Mesendoderm (in vitro differentiated cells): ENCODE measurements at regions not wholly inside any gene's neighbourhood (a gene's known extent, or its start where the extent isn't known, plus 50 kb on each side); places are given as distances from the start of the nearest gene placed in this dataset.
A peak's percentile ranks its signal among the peaks of the same experiment; 100 is the strongest.

Experiments used
- DNase-seq: peaks from one replicate; pipeline ENCODE4 v3.0.0; 2013
- H2AK5ac ChIP-seq: 2 replicates; pipeline ENCODE4 v1.6.1; 2013; ENCODE audit warnings: low read length, inconsistent platforms
- H2BK120ac ChIP-seq: 2 replicates; pipeline ENCODE4 v1.6.1; 2013; ENCODE audit warnings: low read depth, mild to moderate bottlenecking, low read length, moderate library complexity, mixed read lengths
- H2BK15ac ChIP-seq: replicated peaks from 2 replicates; pipeline ENCODE4 v1.6.1; 2013; ENCODE audit warnings: low read depth, mild to moderate bottlenecking, moderate library complexity
- H2BK5ac ChIP-seq: 2 replicates; pipeline ENCODE4 v1.6.1; 2013; ENCODE audit warnings: low read length, inconsistent platforms
- H3K18ac ChIP-seq: 2 replicates; pipeline ENCODE4 v1.6.1; 2013; ENCODE audit warnings: mild to moderate bottlenecking, low read length, mixed read lengths
- H3K23ac ChIP-seq: one replicate; pipeline ENCODE4 v1.6.1; 2013; ENCODE audit warnings: low read length
- H3K27ac ChIP-seq: 2 replicates; pipeline ENCODE4 v1.5.1; 2013; ENCODE audit warnings: low read depth, mild to moderate bottlenecking, inconsistent platforms, low read length, moderate library complexity
- H3K27me3 ChIP-seq: 2 replicates; pipeline ENCODE4 v1.6.1; 2013; ENCODE audit warnings: low read length, control low read depth, mild to moderate bottlenecking, inconsistent platforms; ENCODE audit not compliant: insufficient read depth, poor library complexity
- H3K36me3 ChIP-seq: 2 replicates; pipeline ENCODE4 v1.6.1; 2013; ENCODE audit warnings: low read length, inconsistent platforms; ENCODE audit not compliant: control insufficient read depth, insufficient read depth
- H3K4ac ChIP-seq: one replicate; pipeline ENCODE4 v1.6.1; 2013; ENCODE audit warnings: low read depth, mild to moderate bottlenecking, low read length, moderate library complexity
- H3K4me1 ChIP-seq: 2 replicates; pipeline ENCODE4 v1.6.1; 2013; ENCODE audit warnings: low read depth, low read length, inconsistent platforms; ENCODE audit not compliant: control insufficient read depth
- H3K4me2 ChIP-seq: 2 replicates; pipeline ENCODE4 v1.6.1; 2013; ENCODE audit warnings: low read length
- H3K4me3 ChIP-seq: 2 replicates; pipeline ENCODE4 v1.5.1; 2013; ENCODE audit warnings: mild to moderate bottlenecking, low read length
- H3K56ac ChIP-seq: one replicate; pipeline ENCODE4 v1.6.1; 2013; ENCODE audit warnings: low read length
- H3K79me1 ChIP-seq: 2 replicates; pipeline ENCODE4 v1.6.1; 2013; ENCODE audit warnings: low read length, inconsistent platforms
- H3K79me2 ChIP-seq: 2 replicates; pipeline ENCODE4 v1.6.1; 2013; ENCODE audit warnings: mild to moderate bottlenecking, low read length; ENCODE audit not compliant: control insufficient read depth, insufficient read depth
- H3K9ac ChIP-seq: 2 replicates; pipeline ENCODE4 v1.6.1; 2013; ENCODE audit warnings: low read length, inconsistent platforms
- H4K5ac ChIP-seq: one replicate; pipeline ENCODE4 v1.6.1; 2013; ENCODE audit warnings: low read length
- H4K8ac ChIP-seq: one replicate; pipeline ENCODE4 v1.6.1; 2013; ENCODE audit warnings: low read depth, mild to moderate bottlenecking, control low read depth, low read length, moderate library complexity
- WGBS: extraction: QIAGEN DNeasy Blood & Tissue Kit; methylation state at CpG from one replicate; pipeline ENCODE4 v1.1.7; 2013; ENCODE audit warnings: low lambda C conversion rate, missing lambda C conversion rate; ENCODE audit not compliant: insufficient coverage; ENCODE audit errors: extremely low coverage; 5-methylcytosine and 5-hydroxymethylcytosine counted together

DNA sequence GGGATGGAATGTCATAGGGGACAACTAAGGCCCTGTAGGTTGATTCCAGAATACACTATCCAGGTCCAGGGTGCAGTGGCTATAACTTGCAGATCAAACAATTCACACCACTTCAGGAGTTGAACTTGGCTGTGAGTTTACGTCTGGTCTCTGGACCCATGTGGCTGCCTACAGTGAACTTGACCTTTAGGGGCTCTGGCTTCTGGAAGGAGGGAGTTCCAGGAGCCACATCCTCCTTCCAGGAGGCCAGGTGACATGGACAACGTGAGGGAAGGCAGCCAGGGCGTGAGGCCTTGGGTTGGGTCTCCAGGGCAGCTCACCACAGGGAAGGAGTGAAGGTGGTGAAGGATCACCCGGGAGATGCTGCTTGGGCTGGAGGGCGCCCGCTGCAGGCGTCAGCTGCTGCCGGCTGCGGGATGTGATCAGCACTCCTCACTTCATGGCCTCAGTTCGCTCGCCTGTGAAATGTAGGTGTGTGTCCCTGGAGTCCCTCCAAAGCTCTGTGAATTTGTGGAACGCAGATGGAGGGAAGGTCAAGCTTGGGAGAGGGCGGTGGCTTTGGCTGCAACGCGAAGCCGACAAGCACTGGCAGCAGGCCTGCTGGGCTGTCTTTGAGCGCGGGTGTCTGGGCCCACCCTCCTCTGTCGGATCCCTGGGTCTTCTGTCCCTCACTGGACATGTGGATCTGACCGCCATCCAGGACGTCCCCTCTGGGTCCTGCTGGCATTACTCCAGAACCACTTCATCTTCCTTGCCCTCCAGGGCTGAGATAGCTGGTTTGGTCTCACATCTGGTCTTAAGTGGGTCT is 146.5 kb downstream of the GLI2 start:
- Histone ChIP-seq H3K79me1 (peaks cover 19% of the 10 kb centered on the region), H3K79me2 (peaks cover 2% of the 10 kb centered on the region), H3K4ac (no peak overlapping the region), H3K56ac (no peak overlapping the region), H3K18ac (no peak overlapping the region), H2AK5ac (no peak overlapping the region), H3K4me2 (no peak overlapping the region), H3K27me3 (no peaks in the 10 kb centered on the region), H3K4me1 (no peaks in the 10 kb centered on the region), H3K23ac (no peak overlapping the region), H2BK15ac (no peak overlapping the region), H2BK5ac (no peak overlapping the region), H2BK120ac (no peak overlapping the region), H4K5ac (no peak overlapping the region), H3K4me3 (no peak overlapping the region), H3K36me3 (no peaks in the 10 kb centered on the region), H3K9ac (no peak overlapping the region), H4K8ac (no peak overlapping the region), H3K27ac (no peak overlapping the region)
- no CpG with 5 or more reads among the region's 21 CpGs for WGBS
- DNase-seq, result no peak

DNA sequence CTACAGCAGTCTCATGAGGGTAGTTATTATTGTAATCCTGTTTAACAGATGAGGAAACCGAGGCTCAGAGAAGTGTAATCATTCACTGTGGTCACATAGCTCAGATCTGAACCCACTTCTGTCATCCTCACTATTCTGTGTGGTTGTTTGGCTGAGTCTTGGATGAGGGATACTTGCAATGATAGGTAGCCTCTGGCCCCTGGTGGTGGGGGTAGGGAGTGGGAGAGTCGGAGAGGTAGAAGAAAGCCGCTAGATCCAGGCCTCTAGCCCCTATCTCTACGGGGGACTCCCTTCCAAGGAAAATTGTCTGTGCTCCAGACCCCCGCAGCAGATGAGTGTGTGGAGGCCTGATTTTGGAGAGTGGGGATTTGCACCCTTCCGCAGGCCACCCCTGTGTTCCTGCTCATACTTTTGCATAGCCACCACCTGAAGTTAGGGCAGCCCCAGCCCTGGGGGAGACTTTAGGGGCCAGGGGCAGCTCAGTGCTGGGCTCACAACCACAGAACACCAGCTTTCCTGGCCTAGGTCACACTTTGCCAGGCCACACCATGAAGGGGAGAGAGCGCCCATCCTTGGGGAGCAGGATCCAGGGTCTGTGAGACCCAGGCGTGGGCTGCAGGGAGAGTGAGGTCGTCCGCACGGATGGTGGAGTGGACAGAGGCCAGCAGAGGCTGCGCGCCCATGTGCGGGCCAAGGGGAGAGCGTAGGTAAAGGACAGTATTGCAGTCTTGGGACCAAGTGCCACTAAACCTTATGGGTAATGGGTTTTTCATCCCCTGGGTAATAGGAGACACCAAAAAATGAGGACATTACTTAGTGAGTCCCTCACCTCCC is 148.2 kb downstream of the GLI2 start:
- DNase-seq, result peak; percentile 61
- H3K36me3 ChIP-seq, result no peaks in the 10 kb centered on the region
- no peak overlapping the region for H2AK5ac ChIP-seq
- H2BK120ac ChIP-seq, result no peak overlapping the region
- no peak overlapping the region for H4K8ac ChIP-seq
- peak overlapping the region; percentile 50 for H3K23ac ChIP-seq
- H3K9ac ChIP-seq, result no peak overlapping the region
- H2BK5ac ChIP-seq, result no peak overlapping the region
- H3K27ac ChIP-seq, result no peak overlapping the region
- no peak overlapping the region for H3K4me2 ChIP-seq
- H3K56ac ChIP-seq, result no peak overlapping the region
- H3K18ac ChIP-seq, result no peak overlapping the region
- H3K4me1 ChIP-seq, result no peaks in the 10 kb centered on the region
- peaks cover 18% of the 10 kb centered on the region for H3K79me1 ChIP-seq
- no CpG with 5 or more reads among the region's 15 CpGs for WGBS
- H2BK15ac ChIP-seq, result no peak overlapping the region
- no peaks in the 10 kb centered on the region for H3K27me3 ChIP-seq
- H3K4ac ChIP-seq, result no peak overlapping the region
- peaks cover 2% of the 10 kb centered on the region for H3K79me2 ChIP-seq
- no peak overlapping the region for H4K5ac ChIP-seq
- H3K4me3 ChIP-seq, result no peak overlapping the region

DNA sequence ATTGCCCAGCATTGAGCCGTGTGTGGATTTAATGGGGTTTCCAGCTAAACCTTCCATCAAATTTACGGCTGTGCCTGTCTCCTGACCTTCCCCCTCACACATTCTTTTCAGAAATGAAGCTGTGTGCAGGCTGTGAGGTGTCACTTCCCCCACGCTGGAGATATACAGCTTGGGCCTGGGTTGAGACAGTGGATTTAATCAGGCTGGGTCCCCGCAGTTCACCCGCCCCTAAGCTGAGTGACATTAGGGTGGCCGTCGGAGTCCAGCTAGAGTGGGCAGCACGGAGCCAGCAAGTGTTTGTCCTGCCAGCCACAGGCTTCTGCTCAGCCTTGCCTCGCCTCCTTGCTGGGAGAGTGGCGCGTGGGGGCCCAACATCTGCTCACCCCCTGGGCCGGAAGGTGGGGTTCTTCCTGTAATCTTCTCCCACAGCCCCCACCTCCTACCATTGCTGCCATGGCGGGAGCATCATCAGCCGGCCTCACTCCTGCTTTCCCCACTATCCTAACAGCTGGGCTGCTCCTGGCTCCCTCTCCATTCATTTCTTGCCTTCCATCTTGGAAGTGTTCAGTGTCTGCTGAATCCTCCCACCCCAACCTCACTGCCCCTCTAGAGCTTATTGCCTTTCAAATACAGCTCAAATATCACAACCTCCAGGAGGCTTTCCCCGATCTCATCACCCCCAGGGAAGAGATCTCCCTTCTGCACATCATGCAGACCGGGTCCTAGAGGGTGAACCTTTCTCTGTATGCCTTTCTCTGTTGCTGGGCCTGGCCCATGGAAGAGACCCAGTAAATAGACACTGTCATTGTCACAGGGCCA is 149.0 kb downstream of the GLI2 start:
- WGBS, result no CpG with 5 or more reads among the region's 16 CpGs
- no peak overlapping the region for H3K9ac ChIP-seq

DNA sequence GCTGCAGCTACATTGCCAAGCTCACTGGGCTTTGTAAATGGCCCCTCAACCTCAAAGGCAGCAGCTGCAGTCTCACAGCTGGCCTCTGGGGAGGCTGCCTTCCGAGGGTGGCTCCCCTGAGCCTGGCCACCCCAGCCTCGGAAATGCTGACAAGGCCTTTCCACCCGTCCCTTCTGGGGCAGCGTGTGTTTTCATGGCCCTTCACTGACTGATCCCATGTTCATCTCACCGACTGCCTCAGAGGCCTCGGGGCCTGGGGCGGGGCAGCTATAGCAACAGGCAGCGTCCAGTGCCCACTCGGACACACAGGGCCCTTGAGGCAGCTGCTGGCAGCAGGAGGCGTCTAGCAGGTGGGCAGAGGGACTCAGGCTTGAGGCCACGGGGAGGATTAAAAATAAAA is 149.7 kb downstream of the GLI2 start:
- Histone ChIP-seq H4K5ac (no peak overlapping the region), H3K27me3 (no peaks in the 10 kb centered on the region), H2BK5ac (no peak overlapping the region), H3K79me2 (peaks cover 4% of the 10 kb centered on the region), H3K4me3 (no peak overlapping the region), H3K4me1 (no peaks in the 10 kb centered on the region), H3K56ac (no peak overlapping the region), H3K27ac (no peak overlapping the region), H3K9ac (no peak overlapping the region), H3K79me1 (peaks cover 16% of the 10 kb centered on the region), H3K4me2 (no peak overlapping the region), H3K23ac (no peak overlapping the region), H2AK5ac (no peak overlapping the region), H3K18ac (no peak overlapping the region), H2BK120ac (no peak overlapping the region), H2BK15ac (no peak overlapping the region), H3K36me3 (no peaks in the 10 kb centered on the region), H3K4ac (no peak overlapping the region), H4K8ac (no peak overlapping the region)
- no CpG with 5 or more reads among the region's 11 CpGs for WGBS
- DNase-seq, result no peak

More for the DNA sequence above, 149.0 kb downstream of the GLI2 start:
- no peak overlapping the region for H3K56ac ChIP-seq
- H2BK15ac ChIP-seq, result no peak overlapping the region
- peaks cover 15% of the 10 kb centered on the region for H3K79me1 ChIP-seq
- H4K8ac ChIP-seq, result no peak overlapping the region
- H3K18ac ChIP-seq, result no peak overlapping the region
- no peak overlapping the region for H3K23ac ChIP-seq
- H3K27me3 ChIP-seq, result no peaks in the 10 kb centered on the region
- H3K4me1 ChIP-seq, result no peaks in the 10 kb centered on the region
- no peaks in the 10 kb centered on the region for H3K36me3 ChIP-seq
- no peak overlapping the region for H3K4me2 ChIP-seq
- no peak overlapping the region for H3K4ac ChIP-seq
- peaks cover 4% of the 10 kb centered on the region for H3K79me2 ChIP-seq
- H3K27ac ChIP-seq, result no peak overlapping the region
- no peak for DNase-seq
- no peak overlapping the region for H3K4me3 ChIP-seq
- no peak overlapping the region for H4K5ac ChIP-seq
- H2AK5ac ChIP-seq, result no peak overlapping the region
- no peak overlapping the region for H2BK5ac ChIP-seq
- no peak overlapping the region for H2BK120ac ChIP-seq

DNA sequence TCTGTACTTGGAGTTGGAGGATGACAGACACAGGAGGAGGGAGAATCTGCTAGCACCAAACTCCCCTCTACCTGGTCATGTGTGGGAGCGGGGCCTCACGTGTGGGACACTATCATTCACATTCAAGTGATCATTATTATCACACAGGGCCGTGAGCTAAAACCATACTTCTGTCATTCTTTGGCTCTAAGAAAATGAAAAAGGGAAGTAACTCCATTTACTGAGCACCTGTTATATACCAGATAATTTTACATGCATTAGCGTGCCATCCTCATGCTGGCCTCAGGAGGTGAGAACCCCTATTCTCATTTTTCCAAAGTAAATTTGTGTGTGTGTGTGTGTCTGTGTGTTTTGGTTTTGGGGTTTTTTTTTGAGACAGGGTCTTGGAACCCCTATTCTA is 150.1 kb downstream of the GLI2 start:
- H3K4me2 ChIP-seq, result no peak overlapping the region
- no peak overlapping the region for H2BK5ac ChIP-seq
- H3K36me3 ChIP-seq, result no peaks in the 10 kb centered on the region
- H3K4me1 ChIP-seq, result no peaks in the 10 kb centered on the region
- DNase-seq, result no peak
- H2BK120ac ChIP-seq, result no peak overlapping the region
- H3K4ac ChIP-seq, result no peak overlapping the region
- H3K27me3 ChIP-seq, result no peaks in the 10 kb centered on the region
- no peak overlapping the region for H4K8ac ChIP-seq
- H3K56ac ChIP-seq, result no peak overlapping the region
- peaks cover 16% of the 10 kb centered on the region for H3K79me1 ChIP-seq
- no CpG with 5 or more reads among the region's 4 CpGs for WGBS
- no peak overlapping the region for H3K9ac ChIP-seq
- H3K23ac ChIP-seq, result no peak overlapping the region
- H2AK5ac ChIP-seq, result no peak overlapping the region
- H3K4me3 ChIP-seq, result no peak overlapping the region
- H3K27ac ChIP-seq, result no peak overlapping the region
- no peak overlapping the region for H2BK15ac ChIP-seq
- H4K5ac ChIP-seq, result no peak overlapping the region
- no peak overlapping the region for H3K18ac ChIP-seq
- peaks cover 4% of the 10 kb centered on the region for H3K79me2 ChIP-seq
